Mesendoderm (in vitro differentiated cells): ENCODE measurements at regions not wholly inside any gene's neighbourhood (a gene's known extent, or its start where the extent isn't known, plus 50 kb on each side); places are given as distances from the start of the nearest gene placed in this dataset.

Source experiments
- DNase-seq: peaks from one replicate; pipeline ENCODE4 v3.0.0; 2013
- H2AK5ac ChIP-seq: 2 replicates; pipeline ENCODE4 v1.6.1; 2013; ENCODE audit warnings: low read length, inconsistent platforms
- H2BK120ac ChIP-seq: 2 replicates; pipeline ENCODE4 v1.6.1; 2013; ENCODE audit warnings: low read depth, mild to moderate bottlenecking, low read length, moderate library complexity, mixed read lengths
- H2BK15ac ChIP-seq: replicated peaks from 2 replicates; pipeline ENCODE4 v1.6.1; 2013; ENCODE audit warnings: low read depth, mild to moderate bottlenecking, moderate library complexity
- H2BK5ac ChIP-seq: 2 replicates; pipeline ENCODE4 v1.6.1; 2013; ENCODE audit warnings: low read length, inconsistent platforms
- H3K18ac ChIP-seq: 2 replicates; pipeline ENCODE4 v1.6.1; 2013; ENCODE audit warnings: mild to moderate bottlenecking, low read length, mixed read lengths
- H3K23ac ChIP-seq: one replicate; pipeline ENCODE4 v1.6.1; 2013; ENCODE audit warnings: low read length
- H3K27ac ChIP-seq: 2 replicates; pipeline ENCODE4 v1.5.1; 2013; ENCODE audit warnings: low read depth, mild to moderate bottlenecking, inconsistent platforms, low read length, moderate library complexity
- H3K27me3 ChIP-seq: 2 replicates; pipeline ENCODE4 v1.6.1; 2013; ENCODE audit warnings: low read length, control low read depth, mild to moderate bottlenecking, inconsistent platforms; ENCODE audit not compliant: insufficient read depth, poor library complexity
- H3K36me3 ChIP-seq: 2 replicates; pipeline ENCODE4 v1.6.1; 2013; ENCODE audit warnings: low read length, inconsistent platforms; ENCODE audit not compliant: control insufficient read depth, insufficient read depth
- H3K4ac ChIP-seq: one replicate; pipeline ENCODE4 v1.6.1; 2013; ENCODE audit warnings: low read depth, mild to moderate bottlenecking, low read length, moderate library complexity
- H3K4me1 ChIP-seq: 2 replicates; pipeline ENCODE4 v1.6.1; 2013; ENCODE audit warnings: low read depth, low read length, inconsistent platforms; ENCODE audit not compliant: control insufficient read depth
- H3K4me2 ChIP-seq: 2 replicates; pipeline ENCODE4 v1.6.1; 2013; ENCODE audit warnings: low read length
- H3K4me3 ChIP-seq: 2 replicates; pipeline ENCODE4 v1.5.1; 2013; ENCODE audit warnings: mild to moderate bottlenecking, low read length
- H3K56ac ChIP-seq: one replicate; pipeline ENCODE4 v1.6.1; 2013; ENCODE audit warnings: low read length
- H3K79me1 ChIP-seq: 2 replicates; pipeline ENCODE4 v1.6.1; 2013; ENCODE audit warnings: low read length, inconsistent platforms
- H3K79me2 ChIP-seq: 2 replicates; pipeline ENCODE4 v1.6.1; 2013; ENCODE audit warnings: mild to moderate bottlenecking, low read length; ENCODE audit not compliant: control insufficient read depth, insufficient read depth
- H3K9ac ChIP-seq: 2 replicates; pipeline ENCODE4 v1.6.1; 2013; ENCODE audit warnings: low read length, inconsistent platforms
- H4K5ac ChIP-seq: one replicate; pipeline ENCODE4 v1.6.1; 2013; ENCODE audit warnings: low read length
- H4K8ac ChIP-seq: one replicate; pipeline ENCODE4 v1.6.1; 2013; ENCODE audit warnings: low read depth, mild to moderate bottlenecking, control low read depth, low read length, moderate library complexity
- WGBS: extraction: QIAGEN DNeasy Blood & Tissue Kit; methylation state at CpG from one replicate; pipeline ENCODE4 v1.1.7; 2013; ENCODE audit warnings: low lambda C conversion rate, missing lambda C conversion rate; ENCODE audit not compliant: insufficient coverage; ENCODE audit errors: extremely low coverage; 5-methylcytosine and 5-hydroxymethylcytosine counted together

GRCh38 chr14:94844593-94845152 is 74.8 kb upstream of the GSC start:
- no peak for DNase-seq
- H3K9ac ChIP-seq = no peak overlapping the region
- no CpG with 5 or more reads among the region's 10 CpGs for WGBS

GRCh38 chr14:94840467-94840866 is 70.6 kb upstream of the GSC start:
- no peaks in the 10 kb centered on the region for H3K36me3 ChIP-seq
- no peaks in the 10 kb centered on the region for H3K79me1 ChIP-seq
- no peak overlapping the region for H4K8ac ChIP-seq
- no peak overlapping the region for H3K4me2 ChIP-seq
- H2AK5ac ChIP-seq = no peak overlapping the region
- no peak overlapping the region for H3K4ac ChIP-seq
- H2BK5ac ChIP-seq = no peak overlapping the region
- H4K5ac ChIP-seq = no peak overlapping the region
- H3K18ac ChIP-seq = no peak overlapping the region
- H2BK15ac ChIP-seq = no peak overlapping the region
- DNase-seq = no peak
- no peak overlapping the region for H3K56ac ChIP-seq
- WGBS = no CpG with 5 or more reads among the region's 6 CpGs
- H3K27me3 ChIP-seq = no peaks in the 10 kb centered on the region
- no peak overlapping the region for H2BK120ac ChIP-seq
- H3K9ac ChIP-seq = no peak overlapping the region
- H3K4me1 ChIP-seq = no peaks in the 10 kb centered on the region
- no peaks in the 10 kb centered on the region for H3K79me2 ChIP-seq
- H3K4me3 ChIP-seq = no peak overlapping the region
- no peak overlapping the region for H3K23ac ChIP-seq
- H3K27ac ChIP-seq = no peak overlapping the region

More at GRCh38 chr14:94844593-94845152, 74.8 kb upstream of the GSC start:
- Histone ChIP-seq H3K18ac (no peak overlapping the region), H3K4me3 (no peak overlapping the region), H3K27ac (no peak overlapping the region), H3K36me3 (no peaks in the 10 kb centered on the region), H3K79me1 (no peaks in the 10 kb centered on the region), H4K5ac (no peak overlapping the region), H3K79me2 (no peaks in the 10 kb centered on the region), H3K56ac (no peak overlapping the region), H3K27me3 (no peaks in the 10 kb centered on the region), H3K4me2 (no peak overlapping the region), H2BK5ac (no peak overlapping the region), H4K8ac (no peak overlapping the region), H3K4ac (no peak overlapping the region), H2BK15ac (no peak overlapping the region), H3K23ac (no peak overlapping the region), H2AK5ac (no peak overlapping the region), H3K4me1 (no peaks in the 10 kb centered on the region), H2BK120ac (no peak overlapping the region)

- H3K4me2 ChIP-seq = no peak overlapping the region
Measured at GRCh38 chr14:94839348-94839747, 69.4 kb upstream of the GSC start.

GRCh38 chr14:94836849-94837248 is 66.9 kb upstream of the GSC start:
- Histone ChIP-seq H3K4me3 (no peak overlapping the region), H3K27ac (no peak overlapping the region), H2AK5ac (no peak overlapping the region), H3K79me1 (no peaks in the 10 kb centered on the region), H3K4me2 (no peak overlapping the region), H3K4ac (no peak overlapping the region), H3K79me2 (no peaks in the 10 kb centered on the region), H2BK5ac (no peak overlapping the region), H2BK120ac (no peak overlapping the region), H4K8ac (no peak overlapping the region), H3K4me1 (no peaks in the 10 kb centered on the region), H3K27me3 (no peaks in the 10 kb centered on the region), H2BK15ac (no peak overlapping the region), H4K5ac (no peak overlapping the region), H3K23ac (no peak overlapping the region), H3K36me3 (no peaks in the 10 kb centered on the region), H3K9ac (no peak overlapping the region), H3K18ac (no peak overlapping the region), H3K56ac (no peak overlapping the region)
- no CpG with 5 or more reads among the region's 2 CpGs for WGBS
- no peak for DNase-seq

More at GRCh38 chr14:94839348-94839747, 69.4 kb upstream of the GSC start:
- H3K36me3 ChIP-seq = no peaks in the 10 kb centered on the region
- H2BK5ac ChIP-seq = no peak overlapping the region
- no peak overlapping the region for H3K9ac ChIP-seq
- H3K27ac ChIP-seq = no peak overlapping the region
- H4K5ac ChIP-seq = no peak overlapping the region
- no peaks in the 10 kb centered on the region for H3K4me1 ChIP-seq
- H3K27me3 ChIP-seq = no peaks in the 10 kb centered on the region
- H3K56ac ChIP-seq = no peak overlapping the region
- H2BK120ac ChIP-seq = no peak overlapping the region
- no peak overlapping the region for H3K23ac ChIP-seq
- H4K8ac ChIP-seq = no peak overlapping the region
- no peak overlapping the region for H2AK5ac ChIP-seq
- H2BK15ac ChIP-seq = no peak overlapping the region
- WGBS = no CpG with 5 or more reads among the region's 4 CpGs
- no peak overlapping the region for H3K4ac ChIP-seq
- H3K4me3 ChIP-seq = no peak overlapping the region
- no peak for DNase-seq
- H3K79me1 ChIP-seq = no peaks in the 10 kb centered on the region
- H3K18ac ChIP-seq = no peak overlapping the region
- H3K79me2 ChIP-seq = no peaks in the 10 kb centered on the region

- H2BK120ac ChIP-seq = no peak overlapping the region
- H4K8ac ChIP-seq = no peak overlapping the region
- H3K18ac ChIP-seq = no peak overlapping the region
- no peak overlapping the region for H2AK5ac ChIP-seq
- no peaks in the 10 kb centered on the region for H3K36me3 ChIP-seq
- WGBS = no CpG with 5 or more reads among the region's 5 CpGs
- no peak overlapping the region for H3K9ac ChIP-seq
- H3K56ac ChIP-seq = no peak overlapping the region
- H3K4me2 ChIP-seq = no peak overlapping the region
- DNase-seq = no peak
- no peaks in the 10 kb centered on the region for H3K79me2 ChIP-seq
- no peak overlapping the region for H3K4ac ChIP-seq
- H2BK5ac ChIP-seq = no peak overlapping the region
- H2BK15ac ChIP-seq = no peak overlapping the region
- H3K4me3 ChIP-seq = no peak overlapping the region
- H4K5ac ChIP-seq = no peak overlapping the region
- H3K23ac ChIP-seq = no peak overlapping the region
- H3K4me1 ChIP-seq = no peaks in the 10 kb centered on the region
- H3K79me1 ChIP-seq = no peaks in the 10 kb centered on the region
- no peaks in the 10 kb centered on the region for H3K27me3 ChIP-seq
- H3K27ac ChIP-seq = no peak overlapping the region
Measured at GRCh38 chr14:94833633-94834032, 63.7 kb upstream of the GSC start.

GRCh38 chr14:94831085-94831484 is 61.2 kb upstream of the GSC start:
- H3K79me2 ChIP-seq = no peaks in the 10 kb centered on the region

More at GRCh38 chr14:94831085-94831484, 61.2 kb upstream of the GSC start:
- no peak overlapping the region for H3K4me2 ChIP-seq
- H3K4me3 ChIP-seq = no peak overlapping the region
- H3K36me3 ChIP-seq = no peaks in the 10 kb centered on the region
- no peak overlapping the region for H3K27ac ChIP-seq
- no peak overlapping the region for H4K5ac ChIP-seq
- no peak overlapping the region for H3K18ac ChIP-seq
- no peak overlapping the region for H2AK5ac ChIP-seq
- no peak overlapping the region for H3K23ac ChIP-seq
- no peak overlapping the region for H3K4ac ChIP-seq
- H3K4me1 ChIP-seq = no peaks in the 10 kb centered on the region
- no peak for DNase-seq
- no peaks in the 10 kb centered on the region for H3K27me3 ChIP-seq
- no peak overlapping the region for H4K8ac ChIP-seq
- H2BK15ac ChIP-seq = no peak overlapping the region
- no peak overlapping the region for H3K9ac ChIP-seq
- no peak overlapping the region for H3K56ac ChIP-seq
- no peak overlapping the region for H2BK5ac ChIP-seq
- WGBS = no CpG with 5 or more reads among the region's 1 CpG
- H3K79me1 ChIP-seq = no peaks in the 10 kb centered on the region
- H2BK120ac ChIP-seq = no peak overlapping the region
